ENCODE measurements at regions not wholly inside any gene's neighbourhood (a gene's known extent, or its start where the extent isn't known, plus 50 kb on each side); places are given as distances from the start of the nearest gene placed in this dataset.

- H4K20me1 ChIP-seq (ENCODE audit: control insufficient read depth, insufficient read depth, low read length, poor library complexity, severe bottlenecking) = no peaks in the 10 kb centered on the region
- TF ChIP-seq EZH2 (IDR thresholded peaks at IDR 0.05; ENCODE audit: borderline replicate concordance, insufficient read depth, low read depth, low read length, poor library complexity, severe bottlenecking) (no peak), CTCF (IDR thresholded peaks at IDR 0.05) (no peak)
- DNase-seq (no peak), ATAC-seq (ENCODE audit: low read depth) (no peak)
- H3K27ac Mint-ChIP-seq = no peak overlapping the region
- no peaks in the 10 kb centered on the region for H3K4me1 ChIP-seq (ENCODE audit: control insufficient read depth in 2 of 2, insufficient read depth in 2 of 2, low read length in 2 of 2)
- H2AFZ ChIP-seq (ENCODE audit: insufficient read depth, low read depth, low read length, poor library complexity, severe bottlenecking) = no peak overlapping the region
- H3K9ac ChIP-seq (ENCODE audit: low read length) = no peak overlapping the region
- no peaks in the 10 kb centered on the region for H3K79me2 ChIP-seq (ENCODE audit: control insufficient read depth, insufficient read depth, low read length)
- no peaks in the 10 kb centered on the region for H3K4me1 Mint-ChIP-seq
- no peak overlapping the region for H3K4me3 Mint-ChIP-seq
- H3K27me3 Mint-ChIP-seq = no peaks in the 10 kb centered on the region
- H3K9me3 Mint-ChIP-seq (ENCODE audit: insufficient read depth) = peaks cover 3% of the 10 kb centered on the region
- intact Hi-C loops (cut with micrococcal nuclease) = no loop called here
- no peak overlapping the region for H3K27ac ChIP-seq (ENCODE audit: low read length in 2 of 2)
- H3K36me3 ChIP-seq (replicated peaks in 1 of 2; ENCODE audit: control extremely low read depth in 1 of 2, control insufficient read depth in 1 of 2, extremely low read depth in 1 of 2, insufficient read depth in 2 of 2, low read length in 1 of 2) = no peaks in the 10 kb centered on the region
- ChIA-PET CTCF (no interaction called here), POLR2A (no interaction called here)
- no peaks in the 10 kb centered on the region for H3K27me3 ChIP-seq (replicated peaks in 1 of 4; ENCODE audit: control extremely low read depth in 1 of 4, control insufficient read depth in 3 of 4, insufficient read depth in 4 of 4, low read length in 3 of 4)
- H3K4me3 ChIP-seq (ENCODE audit: control extremely low read depth in 1 of 5, extremely low read depth in 1 of 5, insufficient read depth in 1 of 5, low read depth in 2 of 5, low read length in 4 of 5) = no peak overlapping the region
- no CpG with 5 or more reads among the region's 1 CpG for WGBS (ENCODE audit: insufficient coverage)
- H3K4me2 ChIP-seq (replicated peaks; ENCODE audit: low read depth, low read length, poor library complexity, severe bottlenecking) = no peak overlapping the region
- H3K9me3 ChIP-seq (ENCODE audit: control extremely low read depth in 1 of 3, control insufficient read depth in 2 of 3, insufficient read depth in 1 of 3, low read length in 2 of 3) = peaks cover 0 to 4% (median 0%) of the 10 kb centered on the region in 3 donors
Measured at GRCh38 chr10:107931808-107932207, 767.3 kb upstream of the SORCS1 start.

GRCh38 chr10:107930037-107930436 lies 765.5 kb upstream of the SORCS1 start:
- POLR2A ChIA-PET = no interaction called here

More at GRCh38 chr10:107930037-107930436, 765.5 kb upstream of the SORCS1 start:
- CTCF ChIA-PET = no interaction called here
- Histone ChIP-seq H3K27ac (ENCODE audit: low read length in 2 of 2) (no peak overlapping the region), H3K27me3 (replicated peaks in 1 of 4; ENCODE audit: control extremely low read depth in 1 of 4, control insufficient read depth in 3 of 4, insufficient read depth in 4 of 4, low read length in 3 of 4) (no peaks in the 10 kb centered on the region), H3K4me2 (replicated peaks; ENCODE audit: low read depth, low read length, poor library complexity, severe bottlenecking) (no peak overlapping the region), H3K36me3 (replicated peaks in 1 of 2; ENCODE audit: control extremely low read depth in 1 of 2, control insufficient read depth in 1 of 2, extremely low read depth in 1 of 2, insufficient read depth in 2 of 2, low read length in 1 of 2) (no peaks in the 10 kb centered on the region), H4K20me1 (ENCODE audit: control insufficient read depth, insufficient read depth, low read length, poor library complexity, severe bottlenecking) (no peaks in the 10 kb centered on the region), H3K9me3 (ENCODE audit: control extremely low read depth in 1 of 3, control insufficient read depth in 2 of 3, insufficient read depth in 1 of 3, low read length in 2 of 3) (peaks cover 0 to 4% (median 0%) of the 10 kb centered on the region in 3 donors), H3K4me3 (ENCODE audit: control extremely low read depth in 1 of 5, extremely low read depth in 1 of 5, insufficient read depth in 1 of 5, low read depth in 2 of 5, low read length in 4 of 5) (no peak overlapping the region), H3K9ac (ENCODE audit: low read length) (no peak overlapping the region), H2AFZ (ENCODE audit: insufficient read depth, low read depth, low read length, poor library complexity, severe bottlenecking) (no peak overlapping the region), H3K79me2 (ENCODE audit: control insufficient read depth, insufficient read depth, low read length) (no peaks in the 10 kb centered on the region), H3K4me1 (ENCODE audit: control insufficient read depth in 2 of 2, insufficient read depth in 2 of 2, low read length in 2 of 2) (no peaks in the 10 kb centered on the region)
- no CpG with 5 or more reads among the region's 2 CpGs for WGBS (ENCODE audit: insufficient coverage)
- intact Hi-C loops (cut with micrococcal nuclease) = no loop called here
- H3K27ac Mint-ChIP-seq = no peak overlapping the region
- H3K4me1 Mint-ChIP-seq = no peaks in the 10 kb centered on the region
- DNase-seq (no peak), ATAC-seq (ENCODE audit: low read depth) (no peak)
- H3K4me3 Mint-ChIP-seq = no peak overlapping the region
- peaks cover 3% of the 10 kb centered on the region for H3K9me3 Mint-ChIP-seq (ENCODE audit: insufficient read depth)
- no peak for TF ChIP-seq CTCF (IDR thresholded peaks at IDR 0.05)
- TF ChIP-seq EZH2 (IDR thresholded peaks at IDR 0.05; ENCODE audit: borderline replicate concordance, insufficient read depth, low read depth, low read length, poor library complexity, severe bottlenecking) = no peak
- no peaks in the 10 kb centered on the region for H3K27me3 Mint-ChIP-seq

Data from B cell (primary cell).